Keratinocyte (primary cell): ENCODE measurements at regions not wholly inside any gene's neighbourhood (a gene's known extent, or its start where the extent isn't known, plus 50 kb on each side); places are given as distances from the start of the nearest gene placed in this dataset.

Source experiments
- EZH2 ChIP-seq: IDR thresholded peaks from one replicate; pipeline ENCODE4 v1.6.1; 2012; ENCODE audit warnings: inconsistent platforms, mild to moderate bottlenecking, low read length, moderate library complexity
- TF ChIP-seq, protein P1 (sequence below), 3 experiments: IDR thresholded peaks in 1 of 3; conservative IDR thresholded peaks in 1 of 3; optimal IDR thresholded peaks in 1 of 3; 2 replicates in 2 of 3; 3 replicates in 1 of 3; pipeline versions ENCODE3 to v1.5.1; 2011; ENCODE audit warnings: low read length in 3 of 3, mild to moderate bottlenecking in 3 of 3, moderate library complexity in 2 of 3, control low read depth in 1 of 3, inconsistent platforms in 1 of 3; ENCODE audit not compliant: insufficient read depth in 2 of 3; ENCODE audit errors: extremely low read depth in 1 of 3

DNA sequence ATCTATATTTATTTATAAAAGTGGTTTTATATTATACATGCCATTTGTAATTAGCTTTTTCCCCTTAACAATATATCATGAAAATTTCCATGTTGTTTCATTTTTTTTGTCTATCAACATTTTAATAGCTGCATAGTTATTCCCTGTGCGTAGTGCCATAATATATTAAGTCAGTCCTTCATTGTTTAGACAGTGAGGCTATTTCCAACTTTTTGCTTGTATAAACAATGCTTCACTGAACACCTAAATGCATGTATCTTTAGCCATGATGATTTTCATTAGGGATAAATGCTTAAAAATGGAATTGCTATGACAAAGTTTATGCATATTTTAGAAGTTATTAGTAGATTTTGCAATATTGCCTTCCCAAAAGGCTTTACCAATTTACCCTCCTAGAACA, 80.7 kb upstream of the STC2 start:
- TF ChIP-seq, protein P1, sequence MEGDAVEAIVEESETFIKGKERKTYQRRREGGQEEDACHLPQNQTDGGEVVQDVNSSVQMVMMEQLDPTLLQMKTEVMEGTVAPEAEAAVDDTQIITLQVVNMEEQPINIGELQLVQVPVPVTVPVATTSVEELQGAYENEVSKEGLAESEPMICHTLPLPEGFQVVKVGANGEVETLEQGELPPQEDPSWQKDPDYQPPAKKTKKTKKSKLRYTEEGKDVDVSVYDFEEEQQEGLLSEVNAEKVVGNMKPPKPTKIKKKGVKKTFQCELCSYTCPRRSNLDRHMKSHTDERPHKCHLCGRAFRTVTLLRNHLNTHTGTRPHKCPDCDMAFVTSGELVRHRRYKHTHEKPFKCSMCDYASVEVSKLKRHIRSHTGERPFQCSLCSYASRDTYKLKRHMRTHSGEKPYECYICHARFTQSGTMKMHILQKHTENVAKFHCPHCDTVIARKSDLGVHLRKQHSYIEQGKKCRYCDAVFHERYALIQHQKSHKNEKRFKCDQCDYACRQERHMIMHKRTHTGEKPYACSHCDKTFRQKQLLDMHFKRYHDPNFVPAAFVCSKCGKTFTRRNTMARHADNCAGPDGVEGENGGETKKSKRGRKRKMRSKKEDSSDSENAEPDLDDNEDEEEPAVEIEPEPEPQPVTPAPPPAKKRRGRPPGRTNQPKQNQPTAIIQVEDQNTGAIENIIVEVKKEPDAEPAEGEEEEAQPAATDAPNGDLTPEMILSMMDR (optimal IDR thresholded peaks at IDR 0.05 in 1 of 3, IDR thresholded peaks at IDR 0.05 in 1 of 3, conservative IDR thresholded peaks at IDR 0.05 in 1 of 3; ENCODE audit: extremely low read depth in 1 of 3, insufficient read depth in 2 of 3, low read length in 3 of 3) = no peak
- no peak for TF ChIP-seq EZH2
